IMR-90 (cell line): ENCODE measurements at regions not wholly inside any gene's neighbourhood (a gene's known extent, or its start where the extent isn't known, plus 50 kb on each side); places are given as distances from the start of the nearest gene placed in this dataset.

Experiments used
- ATAC-seq: fragments of 200-7000 bp; cut with Tn5 transposase; 2 replicates; pipeline ENCODE4 v1.9.1; 2020; ENCODE audit warnings: low read depth, mild to moderate bottlenecking, moderate library complexity
- BruUV-seq: library from RNA; stranded (reverse); fragments of 400-500 nt; replicated peaks from 2 replicates; lab custom pipeline; 2021; lab: Mats Ljungman, UMichigan
- CTCF ChIA-PET: fragments of 300-600 bp; formaldehyde crosslinking; extraction: SDS; loops from one replicate; lab custom pipeline; 2021; ENCODE audit warnings: antibody characterized with exemption; lab: Yijun Ruan, JAX
- POLR2A ChIA-PET: fragments of 300-600 bp; sonication (Branson Sonifier 250); formaldehyde crosslinking; loops from one replicate; lab custom pipeline; 2022; ENCODE audit warnings: antibody characterized with exemption; ENCODE audit not compliant: unreplicated experiment; lab: Charles Lee
- DNase-seq: peaks from one replicate; pipeline ENCODE4 v3.0.0; 2013
- H2AFZ ChIP-seq: replicated peaks from 2 replicates; pipeline ENCODE3; 2013; ENCODE audit warnings: low read length, mild to moderate bottlenecking; ENCODE audit not compliant: poor library complexity
- H2AK5ac ChIP-seq: 2 replicates; pipeline ENCODE4 v1.6.1; 2013; ENCODE audit warnings: low read depth, low read length, inconsistent platforms
- H2AK9ac ChIP-seq: replicated peaks from 2 replicates; pipeline ENCODE3; 2013; ENCODE audit warnings: mild to moderate bottlenecking, low read depth, low read length, moderate library complexity; ENCODE audit not compliant: poor library complexity
- H2BK120ac ChIP-seq: 2 replicates; pipeline ENCODE4 v1.6.1; 2013; ENCODE audit warnings: low read depth, low read length, inconsistent platforms
- H2BK15ac ChIP-seq: 3 replicates; pipeline ENCODE4 v1.6.1; 2013; ENCODE audit warnings: low read depth, low read length, inconsistent platforms
- H2BK20ac ChIP-seq: 2 replicates; pipeline ENCODE4 v1.6.1; 2013; ENCODE audit warnings: low read depth, mild to moderate bottlenecking, inconsistent platforms, low read length, moderate library complexity
- H2BK5ac ChIP-seq: 2 replicates; pipeline ENCODE4 v1.6.1; 2013; ENCODE audit warnings: mild to moderate bottlenecking, low read depth, low read length, inconsistent platforms; ENCODE audit not compliant: poor library complexity, severe bottlenecking
- H3K14ac ChIP-seq: replicated peaks from 2 replicates; pipeline ENCODE4 v1.6.1; 2013; ENCODE audit warnings: low read depth, low read length, inconsistent platforms
- H3K18ac ChIP-seq: 2 replicates; pipeline ENCODE4 v1.6.1; 2013; ENCODE audit warnings: low read depth, low read length, control low read depth
- H3K23ac ChIP-seq: 2 replicates; pipeline ENCODE4 v1.6.1; 2013; ENCODE audit warnings: low read depth, low read length, inconsistent platforms
- H3K27ac ChIP-seq: 2 replicates; pipeline ENCODE4 v1.5.1; 2013; ENCODE audit warnings: mild to moderate bottlenecking, control low read depth, low read length; ENCODE audit not compliant: insufficient read depth
- H3K27me3 ChIP-seq: 2 replicates; pipeline ENCODE4 v1.6.1; 2013; ENCODE audit warnings: low read length; ENCODE audit not compliant: control insufficient read depth, insufficient read depth
- H3K36me3 ChIP-seq: 2 replicates; pipeline ENCODE4 v1.6.1; 2013; ENCODE audit warnings: low read length, mixed read lengths; ENCODE audit not compliant: control insufficient read depth, insufficient read depth
- H3K4ac ChIP-seq: 2 replicates; pipeline ENCODE4 v1.6.1; 2013; ENCODE audit warnings: low read depth, low read length, inconsistent platforms
- H3K4me1 ChIP-seq: 2 replicates; pipeline ENCODE4 v1.6.1; 2013; ENCODE audit warnings: low read length, mixed read lengths; ENCODE audit not compliant: control insufficient read depth, insufficient read depth
- H3K4me2 ChIP-seq: 2 replicates; pipeline ENCODE4 v1.6.1; 2013; ENCODE audit warnings: low read depth, mild to moderate bottlenecking, control low read depth, low read length, moderate library complexity
- H3K4me3 ChIP-seq: 2 replicates; pipeline ENCODE4 v1.5.1; 2013; ENCODE audit warnings: low read depth, mild to moderate bottlenecking, control low read depth, low read length, moderate library complexity; ENCODE audit not compliant: insufficient read depth
- H3K56ac ChIP-seq: 2 replicates; pipeline ENCODE4 v1.6.1; 2013; ENCODE audit warnings: low read length, inconsistent platforms; ENCODE audit not compliant: insufficient read depth; ENCODE audit errors: extremely low read depth
- H3K79me1 ChIP-seq, 2 experiments: 2 replicates each; pipeline ENCODE4 v1.6.1; 2013; ENCODE audit warnings: low read length in 2 of 2, inconsistent platforms in 1 of 2, low read depth in 1 of 2
- H3K9ac ChIP-seq: 2 replicates; pipeline ENCODE4 v1.6.1; 2013; ENCODE audit warnings: low read depth, low read length, control low read depth
- H3K9me1 ChIP-seq: 2 replicates; pipeline ENCODE4 v1.6.1; 2013; ENCODE audit warnings: low read length, inconsistent platforms; ENCODE audit not compliant: insufficient read depth
- H3K9me3 ChIP-seq: 2 replicates; pipeline ENCODE4 v1.6.1; 2013; ENCODE audit warnings: low read length; ENCODE audit not compliant: control insufficient read depth, insufficient read depth
- H4K20me1 ChIP-seq: 2 replicates; pipeline ENCODE4 v1.6.1; 2013; ENCODE audit warnings: low read length, inconsistent platforms; ENCODE audit not compliant: insufficient read depth
- H4K5ac ChIP-seq: 2 replicates; pipeline ENCODE4 v1.6.1; 2013; ENCODE audit warnings: mild to moderate bottlenecking, low read depth, low read length, control low read depth
- H4K8ac ChIP-seq, 2 experiments: 2 replicates each; pipeline ENCODE4 v1.6.1; 2013; ENCODE audit warnings: low read depth in 2 of 2, low read length in 2 of 2, control low read depth in 1 of 2, inconsistent platforms in 1 of 2
- H4K91ac ChIP-seq: 2 replicates; pipeline ENCODE4 v1.6.1; 2013; ENCODE audit warnings: low read depth, low read length, inconsistent platforms; ENCODE audit not compliant: insufficient read depth
- BHLHE40 ChIP-seq: fragments of 150-350 bp; IDR thresholded peaks from 2 replicates; pipeline ENCODE4 v1.6.1; 2016; ENCODE audit warnings: mild to moderate bottlenecking, low read depth, low read length
- CEBPB ChIP-seq: IDR thresholded peaks from 2 replicates; pipeline ENCODE4 v1.6.1; 2012; ENCODE audit warnings: low read depth, low read length, improper control_type of control experiment
- FOS ChIP-seq: fragments of 150-350 bp; IDR thresholded peaks from 2 replicates; pipeline ENCODE4 v1.6.1; 2016; ENCODE audit warnings: low read depth, low read length
- MAFK ChIP-seq: IDR thresholded peaks from 2 replicates; pipeline ENCODE4 v1.6.1; 2012; ENCODE audit warnings: low read depth, low read length, improper control_type of control experiment
- MAZ ChIP-seq: IDR thresholded peaks from 2 replicates; pipeline ENCODE4 v1.6.1; 2012; ENCODE audit warnings: low read depth, mild to moderate bottlenecking, low read length, improper control_type of control experiment, moderate library complexity, borderline replicate concordance
- MXI1 ChIP-seq: IDR thresholded peaks from 2 replicates; pipeline ENCODE4 v1.6.1; 2012; ENCODE audit warnings: low read depth, mild to moderate bottlenecking, low read length, moderate library complexity, borderline replicate concordance
- NFE2L2 ChIP-seq: fragments of 150-350 bp; IDR thresholded peaks from 2 replicates; pipeline ENCODE4 v1.6.1; 2016; ENCODE audit warnings: low read depth, mild to moderate bottlenecking, low read length
- POLR2A ChIP-seq: IDR thresholded peaks from 2 replicates; pipeline ENCODE4 v1.6.1; 2012; ENCODE audit warnings: mild to moderate bottlenecking, low read depth, low read length
- RAD21 ChIP-seq: IDR thresholded peaks from 2 replicates; pipeline ENCODE4 v1.6.1; 2012; ENCODE audit warnings: low read length, improper control_type of control experiment
- RCOR1 ChIP-seq: IDR thresholded peaks from 2 replicates; pipeline ENCODE4 v1.6.1; 2012; ENCODE audit warnings: mild to moderate bottlenecking, low read length, improper control_type of control experiment; ENCODE audit not compliant: insufficient replicate concordance
- RFX5 ChIP-seq: IDR thresholded peaks from 2 replicates; pipeline ENCODE4 v1.8.0; 2012; ENCODE audit warnings: low read depth, mild to moderate bottlenecking, low read length, moderate library complexity
- SMC3 ChIP-seq: fragments of 150-350 bp; IDR thresholded peaks from 2 replicates; pipeline ENCODE4 v1.6.1; 2016; ENCODE audit warnings: low read depth, mild to moderate bottlenecking, antibody characterized with exemption, low read length, moderate library complexity
- USF2 ChIP-seq: fragments of 150-350 bp; IDR thresholded peaks from 2 replicates; pipeline ENCODE4 v1.6.1; 2017; ENCODE audit warnings: mild to moderate bottlenecking, antibody characterized with exemption, low read length, low read depth
- WGBS, 2 experiments: methylation state at CpG; one replicate each; pipeline versions ENCODE4 v1.1.5 to v1.1.7; 2013; ENCODE audit warnings: missing lambda C conversion rate in 2 of 2; ENCODE audit not compliant: insufficient read length in 1 of 2; ENCODE audit errors: extremely low coverage in 2 of 2; 5-methylcytosine and 5-hydroxymethylcytosine counted together
- dilution Hi-C: fragments of 300-500 bp; cut with HindIII; formaldehyde crosslinking; loops from one replicate; pipeline ENCODE4 v1.14.3; 2018; ENCODE audit warnings: low sequenced_read_pairs; ENCODE audit not compliant: unreplicated experiment
- in situ Hi-C: fragments of 300-500 bp; cut with MboI; formaldehyde crosslinking; loops from 3 replicates; pipeline ENCODE4 v1.14.3; 2019; ENCODE audit warnings: low sequenced_read_pairs, inconsistent platforms, mixed read lengths
- intact Hi-C: fragments of 100-400 bp; cut with micrococcal nuclease; formaldehyde crosslinking; loops from 2 replicates; pipeline ENCODE4 v1.10.0; 2022

GRCh38 chrX:13482746-13483541 is 86.5 kb upstream of the EGFL6 start:
- ATAC-seq (no peak), DNase-seq (no peak)
- Histone ChIP-seq H3K4ac (no peak overlapping the region), H3K9me1 (no peaks in the 10 kb centered on the region), H3K4me1 (peaks cover 2% of the 10 kb centered on the region; the same call in 1 of the 2 replicates), H2BK120ac (no peak overlapping the region; the same call in 1 of the 2 replicates), H3K4me3 (no peak overlapping the region), H4K91ac (no peak overlapping the region), H3K14ac (no peak overlapping the region), H3K4me2 (no peak overlapping the region), H3K36me3 (no peaks in the 10 kb centered on the region), H3K79me1 (no peaks in the 10 kb centered on the region), H4K20me1 (no peaks in the 10 kb centered on the region), H3K23ac (no peak overlapping the region), H2AFZ (no peak overlapping the region), H4K5ac (no peak overlapping the region), H4K8ac (no peak overlapping the region), H3K18ac (no peak overlapping the region), H3K56ac (no peak overlapping the region), H2BK5ac (no peak overlapping the region), H2BK15ac (no peak overlapping the region; the same call in 2 of the 3 replicates), H3K9me3 (no peaks in the 10 kb centered on the region), H2AK9ac (no peak overlapping the region), H2AK5ac (no peak overlapping the region), H2BK20ac (no peak overlapping the region), H3K9ac (no peak overlapping the region), H3K27ac (no peak overlapping the region), H3K27me3 (no peaks in the 10 kb centered on the region; the same call in 1 of the 2 replicates)
- intact Hi-C loops, result loop anchor here (10.0 kb wide), 2 partner anchors 258 to 1948 kb away; no protein-coding TSS in a partner anchor
- ChIA-PET POLR2A (no interaction called here), CTCF (interaction anchor here (0.7 kb wide), 1 partner anchor 360 kb away, joined by 4 read pairs; no protein-coding TSS in a partner anchor)
- dilution Hi-C loops, result no loop called here
- BruUV-seq, result no TSS peak
- WGBS, 2 experiments, result no CpG with 5 or more reads among the region's 9 CpGs
- in situ Hi-C loops, result loop anchor here (10.0 to 25.0 kb wide), 3 partner anchors 371 to 671 kb away; no protein-coding TSS in a partner anchor
- TF ChIP-seq NFE2L2, result no peak
- no peak for TF ChIP-seq CEBPB
- no peak for TF ChIP-seq MAZ
- TF ChIP-seq RAD21, result no peak
- TF ChIP-seq MXI1, result no peak
- no peak for TF ChIP-seq FOS
- TF ChIP-seq SMC3, result no peak
- no peak for TF ChIP-seq USF2
- no peak for TF ChIP-seq RCOR1
- no peak for TF ChIP-seq BHLHE40
- no peak for TF ChIP-seq MAFK
- TF ChIP-seq RFX5, result no peak
- no peak for TF ChIP-seq POLR2A
